Tibial nerve (tissue), 4 donors: ENCODE measurements at regions not wholly inside any gene's neighbourhood (a gene's known extent, or its start where the extent isn't known, plus 50 kb on each side); places are given as distances from the start of the nearest gene placed in this dataset.

Experiments
- CTCF ChIP-seq, 5 experiments: fragments of 200-600 bp in 3 of 5; fragments of 450-650 bp in 2 of 5; sonication (generic) in 3 of 5; IDR thresholded peaks; one replicate each; pipeline ENCODE4 v1.5.1; 2016 to 2019; ENCODE audit warnings: antibody characterized with exemption in 5 of 5, mild to moderate bottlenecking in 3 of 5, moderate library complexity in 2 of 5
- EP300 ChIP-seq, 2 donors: sonication (generic); formaldehyde crosslinking; IDR thresholded peaks; one replicate each; pipeline ENCODE4 v1.6.1; 2017; ENCODE audit warnings: antibody characterized with exemption in 2 of 2, mild to moderate bottlenecking in 1 of 2
- POLR2A ChIP-seq, 2 donors: fragments of 450-650 bp; IDR thresholded peaks; one replicate each; pipeline ENCODE4 v1.6.1; 2017; ENCODE audit warnings: antibody characterized with exemption in 2 of 2, mild to moderate bottlenecking in 2 of 2, moderate library complexity in 2 of 2

DNA sequence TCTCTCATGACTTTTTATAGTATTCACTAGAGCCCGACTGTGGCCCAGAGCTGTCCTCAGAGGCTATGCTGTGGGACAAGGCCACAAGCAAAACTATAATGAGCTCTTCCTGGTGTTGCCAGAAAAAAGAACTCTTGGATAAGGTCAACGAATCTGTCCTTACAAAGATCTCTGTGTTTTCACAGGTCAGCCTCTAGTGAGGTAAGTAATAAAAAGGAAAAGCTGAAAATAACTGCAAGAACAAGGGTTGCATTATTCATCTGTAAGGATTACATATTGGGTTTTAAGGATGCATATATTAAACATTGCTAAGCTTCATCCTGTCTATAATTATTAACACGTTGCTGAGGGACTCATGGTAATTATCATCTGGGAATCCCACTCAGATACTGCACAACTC, 62.8 kb upstream of the ATL2 start:
- TF ChIP-seq CTCF (IDR thresholded peaks at IDR 0.05) = no peak
- TF ChIP-seq POLR2A (IDR thresholded peaks at IDR 0.05) = no peak
- TF ChIP-seq EP300 (IDR thresholded peaks at IDR 0.05) = no peak
